ENCODE measurements at regions not wholly inside any gene's neighbourhood (a gene's known extent, or its start where the extent isn't known, plus 50 kb on each side); places are given as distances from the start of the nearest gene placed in this dataset.

DNA sequence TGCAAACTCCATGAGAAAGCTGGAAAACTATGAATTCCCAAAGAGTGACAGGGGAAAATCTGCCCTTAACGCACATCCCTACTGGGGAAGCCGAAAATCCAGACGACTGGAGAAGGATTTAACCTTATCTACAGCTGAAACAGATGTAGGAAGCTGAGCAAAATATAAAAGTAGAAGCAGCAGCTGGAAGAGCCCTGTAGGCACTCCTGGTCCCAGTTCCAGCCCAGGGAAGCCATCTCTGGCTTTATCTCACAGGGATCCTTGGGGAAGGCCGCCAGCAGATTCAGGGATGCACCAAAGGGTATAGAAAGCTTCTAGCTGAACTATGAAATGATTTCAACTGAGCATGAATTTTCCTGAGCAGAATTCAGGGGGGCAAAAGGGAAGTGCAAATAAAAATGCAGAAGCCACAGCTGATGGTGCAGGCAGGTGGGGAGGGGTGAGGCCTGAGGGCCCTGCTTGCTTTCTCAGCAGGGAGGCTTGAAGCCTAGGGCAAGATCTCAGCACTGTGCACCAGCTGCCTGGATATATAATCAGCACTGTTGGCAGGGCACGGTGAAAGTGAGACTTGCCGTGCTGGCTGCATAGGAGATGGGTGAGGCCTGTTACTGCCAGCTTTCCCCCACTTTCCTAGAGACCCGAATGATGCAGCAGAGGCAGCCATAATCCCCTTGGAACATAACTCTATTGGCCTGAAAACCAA, 2019.5 kb upstream of the NUDT12 start:
- no peaks in the 10 kb centered on the region for H3K36me3 ChIP-seq (ENCODE audit: control insufficient read depth in 4 of 4, insufficient read depth in 4 of 4, low read length in 4 of 4)
- DNase-seq (no peak), ATAC-seq (ENCODE audit: insufficient read depth, low FRiP score) (no peak)
- no peak overlapping the region for H3K4me3 ChIP-seq
- no peaks in the 10 kb centered on the region for H3K27me3 ChIP-seq (ENCODE audit: control insufficient read depth in 3 of 3, insufficient read depth in 3 of 3, low read length in 2 of 3)
- TF ChIP-seq CTCF (IDR thresholded peaks at IDR 0.05; ENCODE audit: control extremely low read depth, extremely low read depth), result no peak
- no peak overlapping the region for H3K27ac ChIP-seq (ENCODE audit: low read depth in 1 of 2, low read length in 1 of 2)
- WGBS, 2 donors, result 65 to 78% methylated on average over 7 of the region's 7 CpGs
- H3K9ac ChIP-seq (ENCODE audit: insufficient read depth in 1 of 2, low read length in 2 of 2), result no peak overlapping the region
- no peaks in the 10 kb centered on the region for H3K4me1 ChIP-seq (ENCODE audit: control insufficient read depth in 5 of 5, insufficient read depth in 5 of 5, low read length in 5 of 5)
- peaks cover 0 to 3% (median 1%) of the 10 kb centered on the region in 4 donors for H3K9me3 ChIP-seq (ENCODE audit: control insufficient read depth in 4 of 4, insufficient read depth in 3 of 4, low read length in 3 of 4)

DNA sequence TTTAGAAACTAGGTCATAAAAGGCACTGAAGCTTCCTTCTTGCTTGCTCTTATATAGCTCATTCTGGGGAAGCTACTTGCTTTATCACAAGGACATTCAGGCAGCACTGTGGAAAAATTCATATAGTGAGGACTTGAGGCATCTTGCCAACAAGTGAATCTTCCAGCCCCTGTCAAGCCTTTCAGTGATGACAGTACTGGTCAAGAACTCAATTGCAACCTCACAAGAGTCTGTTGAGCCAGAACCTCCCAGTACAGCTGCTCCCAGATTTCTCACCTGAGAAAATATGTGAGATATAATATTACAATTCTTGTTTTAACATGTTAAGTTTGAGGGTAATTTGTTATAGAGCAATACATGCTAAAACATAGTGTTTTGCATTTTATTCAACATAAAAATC, 2011.0 kb upstream of the NUDT12 start:
- Histone ChIP-seq H3K36me3 (ENCODE audit: control insufficient read depth in 4 of 4, insufficient read depth in 4 of 4, low read length in 4 of 4) (no peaks in the 10 kb centered on the region), H3K4me3 (no peak overlapping the region)

GRCh38 chr5:105565531-105565930, 2002.9 kb upstream of the NUDT12 start:
- Histone ChIP-seq H3K27me3 (ENCODE audit: control insufficient read depth in 3 of 3, insufficient read depth in 3 of 3, low read length in 2 of 3) (no peaks in the 10 kb centered on the region), H3K4me1 (ENCODE audit: control insufficient read depth in 5 of 5, insufficient read depth in 5 of 5, low read length in 5 of 5) (no peaks in the 10 kb centered on the region), H3K36me3 (ENCODE audit: control insufficient read depth in 4 of 4, insufficient read depth in 4 of 4, low read length in 4 of 4) (no peaks in the 10 kb centered on the region), H3K9ac (ENCODE audit: insufficient read depth in 1 of 2, low read length in 2 of 2) (no peak overlapping the region), H3K9me3 (ENCODE audit: control insufficient read depth in 4 of 4, insufficient read depth in 3 of 4, low read length in 3 of 4) (peaks cover 0 to 1% (median 0%) of the 10 kb centered on the region in 4 donors), H3K27ac (ENCODE audit: low read depth in 1 of 2, low read length in 1 of 2) (no peak overlapping the region), H3K4me3 (no peak overlapping the region)
- 67 to 84% methylated on average over 1 of the region's 1 CpG for WGBS, 2 donors
- ATAC-seq (ENCODE audit: insufficient read depth, low FRiP score), result no peak
- no peak for DNase-seq
- no peak for TF ChIP-seq CTCF (IDR thresholded peaks at IDR 0.05; ENCODE audit: control extremely low read depth, extremely low read depth)

More for the DNA sequence above, 2011.0 kb upstream of the NUDT12 start:
- no peak for DNase-seq
- H3K9me3 ChIP-seq (ENCODE audit: control insufficient read depth in 4 of 4, insufficient read depth in 3 of 4, low read length in 3 of 4), result no peaks in the 10 kb centered on the region
- no peaks in the 10 kb centered on the region for H3K27me3 ChIP-seq (ENCODE audit: control insufficient read depth in 3 of 3, insufficient read depth in 3 of 3, low read length in 2 of 3)
- no peak for ATAC-seq (ENCODE audit: insufficient read depth, low FRiP score)
- no peak for TF ChIP-seq CTCF (IDR thresholded peaks at IDR 0.05; ENCODE audit: control extremely low read depth, extremely low read depth)
- H3K4me1 ChIP-seq (ENCODE audit: control insufficient read depth in 5 of 5, insufficient read depth in 5 of 5, low read length in 5 of 5), result no peaks in the 10 kb centered on the region
- no peak overlapping the region for H3K27ac ChIP-seq (ENCODE audit: low read depth in 1 of 2, low read length in 1 of 2)
- no peak overlapping the region for H3K9ac ChIP-seq (ENCODE audit: insufficient read depth in 1 of 2, low read length in 2 of 2)

GRCh38 chr5:105563842-105564241, 2001.3 kb upstream of the NUDT12 start:
- Histone ChIP-seq H3K27me3 (ENCODE audit: control insufficient read depth in 3 of 3, insufficient read depth in 3 of 3, low read length in 2 of 3) (no peaks in the 10 kb centered on the region), H3K27ac (ENCODE audit: low read depth in 1 of 2, low read length in 1 of 2) (no peak overlapping the region), H3K4me3 (no peak overlapping the region), H3K4me1 (ENCODE audit: control insufficient read depth in 5 of 5, insufficient read depth in 5 of 5, low read length in 5 of 5) (no peaks in the 10 kb centered on the region), H3K9ac (ENCODE audit: insufficient read depth in 1 of 2, low read length in 2 of 2) (no peak overlapping the region), H3K36me3 (ENCODE audit: control insufficient read depth in 4 of 4, insufficient read depth in 4 of 4, low read length in 4 of 4) (no peaks in the 10 kb centered on the region), H3K9me3 (ENCODE audit: control insufficient read depth in 4 of 4, insufficient read depth in 3 of 4, low read length in 3 of 4) (peaks cover 0 to 1% (median 0%) of the 10 kb centered on the region in 4 donors)
- no peak for DNase-seq
- 94 to 97% methylated on average over 8 of the region's 8 CpGs for WGBS, 2 donors
- no peak for TF ChIP-seq CTCF (IDR thresholded peaks at IDR 0.05; ENCODE audit: control extremely low read depth, extremely low read depth)
- ATAC-seq (ENCODE audit: insufficient read depth, low FRiP score), result no peak
